ENCODE measurements at regions not wholly inside any gene's neighbourhood (a gene's known extent, or its start where the extent isn't known, plus 50 kb on each side); places are given as distances from the start of the nearest gene placed in this dataset.

DNA sequence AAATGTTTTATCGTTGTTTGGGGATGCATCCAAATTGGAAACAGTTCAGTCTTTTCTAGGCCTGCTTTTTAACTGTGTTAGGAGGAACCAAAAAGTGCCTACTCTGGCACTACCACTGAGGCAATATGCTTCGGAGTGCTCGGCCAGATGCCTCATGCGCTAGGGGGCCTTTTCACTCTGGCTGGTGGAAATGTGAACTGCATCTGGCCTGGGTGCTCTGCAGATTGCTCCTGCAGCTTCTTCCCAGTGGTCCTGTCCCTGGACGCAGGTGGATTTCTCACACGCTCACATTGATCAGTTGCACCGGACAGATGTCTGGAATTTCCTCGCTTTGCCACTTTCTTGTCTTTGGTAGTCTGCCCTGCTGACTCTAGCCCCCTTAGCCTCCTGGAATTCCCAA lies 330.2 kb upstream of the FMN2 start:
- 90 to 91% (median 90%) methylated on average over 8 of the region's 8 CpGs for WGBS, 3 donors
- Histone ChIP-seq H3K4me1 (ENCODE audit: insufficient read depth) (no peaks in the 10 kb centered on the region), H3K27me3 (no peaks in the 10 kb centered on the region), H3K9me3 (no peaks in the 10 kb centered on the region), H3K4me3 (no peak overlapping the region), H3K36me3 (no peaks in the 10 kb centered on the region), H3K27ac (no peak overlapping the region)
- TF ChIP-seq CTCF (IDR thresholded peaks at IDR 0.05) (no peak), POLR2A (IDR thresholded peaks at IDR 0.05) (no peak), EP300 (IDR thresholded peaks at IDR 0.05) (no peak)
- intact Hi-C loops (cut with DNase I): no loop called here
- no peak for DNase-seq

DNA sequence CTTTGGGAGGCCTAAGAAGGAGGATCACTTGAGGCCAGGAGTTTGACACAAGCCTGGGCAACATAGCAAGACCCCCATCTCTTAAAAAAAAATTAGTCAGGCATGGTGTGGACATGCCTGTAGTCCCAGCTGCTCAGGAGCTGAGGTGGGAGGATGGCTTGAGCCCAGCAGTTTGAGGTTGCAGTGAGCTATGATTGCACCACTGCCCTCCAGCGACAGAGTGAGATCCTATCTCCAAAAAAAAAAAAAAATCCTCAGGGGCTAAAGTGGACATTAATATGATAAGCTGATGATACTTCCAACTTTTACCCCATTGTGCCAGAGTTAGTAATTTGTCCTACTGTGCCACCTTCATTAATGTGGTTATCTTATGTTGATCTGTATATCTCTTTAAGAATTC lies 327.8 kb upstream of the FMN2 start:
- intact Hi-C loops (cut with DNase I): no loop called here
- H3K36me3 ChIP-seq: no peaks in the 10 kb centered on the region
- no peak overlapping the region for H3K27ac ChIP-seq
- TF ChIP-seq CTCF (IDR thresholded peaks at IDR 0.05) (no peak), POLR2A (IDR thresholded peaks at IDR 0.05) (no peak), EP300 (IDR thresholded peaks at IDR 0.05) (no peak)
- DNase-seq: no peak
- H3K4me3 ChIP-seq: no peak overlapping the region
- WGBS, 3 donors: 86 to 96% (median 96%) methylated on average over 1 of the region's 1 CpG
- H3K9me3 ChIP-seq: no peaks in the 10 kb centered on the region
- H3K4me1 ChIP-seq (ENCODE audit: insufficient read depth): no peaks in the 10 kb centered on the region
- H3K27me3 ChIP-seq: no peaks in the 10 kb centered on the region

- intact Hi-C loops (cut with DNase I): no loop called here
- no peaks in the 10 kb centered on the region for H3K4me1 ChIP-seq (ENCODE audit: insufficient read depth)
- no peak overlapping the region for H3K4me3 ChIP-seq
- no peaks in the 10 kb centered on the region for H3K27me3 ChIP-seq
- TF ChIP-seq POLR2A (IDR thresholded peaks at IDR 0.05): no peak
- TF ChIP-seq EP300 (IDR thresholded peaks at IDR 0.05): no peak
- no peak for TF ChIP-seq CTCF (IDR thresholded peaks at IDR 0.05)
- DNase-seq: no peak
- WGBS, 3 donors: 82 to 98% (median 86%) methylated on average over 2 of the region's 2 CpGs
- H3K36me3 ChIP-seq: no peaks in the 10 kb centered on the region
- H3K27ac ChIP-seq: no peak overlapping the region
- H3K9me3 ChIP-seq: no peaks in the 10 kb centered on the region
These were observed 327.1 kb upstream of the FMN2 start for GRCh38 chr1:239764546-239764945.

- TF ChIP-seq EP300 (IDR thresholded peaks at IDR 0.05) (no peak), POLR2A (IDR thresholded peaks at IDR 0.05) (no peak), CTCF (IDR thresholded peaks at IDR 0.05) (no peak)
- 89 to 93% (median 92%) methylated on average over 5 of the region's 5 CpGs for WGBS, 3 donors
- intact Hi-C loops (cut with DNase I): no loop called here
These were observed 326.5 kb upstream of the FMN2 start for GRCh38 chr1:239765163-239765562.

GRCh38 chr1:239771550-239771949 lies 320.1 kb upstream of the FMN2 start:
- DNase-seq: no peak
- intact Hi-C loops (cut with DNase I): no loop called here
- H3K36me3 ChIP-seq: no peaks in the 10 kb centered on the region
- no peak overlapping the region for H3K27ac ChIP-seq
- no peak overlapping the region for H3K4me3 ChIP-seq
- WGBS, 3 donors: 91 to 99% (median 91%) methylated on average over 2 of the region's 2 CpGs
- H3K9me3 ChIP-seq: no peaks in the 10 kb centered on the region
- H3K4me1 ChIP-seq (ENCODE audit: insufficient read depth): no peaks in the 10 kb centered on the region
- TF ChIP-seq POLR2A (IDR thresholded peaks at IDR 0.05): no peak
- no peak for TF ChIP-seq EP300 (IDR thresholded peaks at IDR 0.05)
- TF ChIP-seq CTCF (IDR thresholded peaks at IDR 0.05): no peak
- no peaks in the 10 kb centered on the region for H3K27me3 ChIP-seq

More at GRCh38 chr1:239765163-239765562, 326.5 kb upstream of the FMN2 start:
- Histone ChIP-seq H3K4me1 (ENCODE audit: insufficient read depth) (no peaks in the 10 kb centered on the region), H3K4me3 (no peak overlapping the region), H3K27ac (no peak overlapping the region), H3K27me3 (no peaks in the 10 kb centered on the region), H3K9me3 (no peaks in the 10 kb centered on the region), H3K36me3 (no peaks in the 10 kb centered on the region)
- no peak for DNase-seq

Measured in ovary (tissue), 7 donors.